Stomach smooth muscle (tissue), 2 donors: ENCODE measurements at regions not wholly inside any gene's neighbourhood (a gene's known extent, or its start where the extent isn't known, plus 50 kb on each side); places are given as distances from the start of the nearest gene placed in this dataset.

Source experiments
- H3K27ac ChIP-seq: one replicate; pipeline ENCODE4 v1.7.0; 2013; ENCODE audit warnings: mild to moderate bottlenecking, low read length, inconsistent platforms
- H3K27me3 ChIP-seq, 2 donors: one replicate each; pipeline ENCODE4 v1.7.0; 2013; ENCODE audit warnings: low read length in 2 of 2; ENCODE audit not compliant: insufficient read depth in 2 of 2, control insufficient read depth in 1 of 2
- H3K36me3 ChIP-seq, 2 donors: one replicate each; pipeline ENCODE4 v1.7.0; 2013; ENCODE audit warnings: low read length in 2 of 2; ENCODE audit not compliant: control insufficient read depth in 2 of 2, insufficient read depth in 2 of 2
- H3K4me1 ChIP-seq: one replicate; pipeline ENCODE4 v1.7.0; 2013; ENCODE audit warnings: low read length; ENCODE audit not compliant: control insufficient read depth, insufficient read depth
- H3K4me3 ChIP-seq, 2 donors: one replicate each; pipeline ENCODE4 v1.7.0; 2013; ENCODE audit warnings: low read length in 2 of 2
- H3K9ac ChIP-seq, 2 donors: one replicate each; pipeline ENCODE4 v1.7.0; 2013; ENCODE audit warnings: low read length in 2 of 2, mild to moderate bottlenecking in 1 of 2
- H3K9me3 ChIP-seq, 2 donors: one replicate each; pipeline ENCODE4 v1.7.0; 2013; ENCODE audit warnings: low read length in 2 of 2; ENCODE audit not compliant: control insufficient read depth in 2 of 2
- donor health status: healthy.
- donor health status: Pancreatic carcinoma.

GRCh38 chr20:18914796-18915195, 101.2 kb downstream of the SCP2D1 start:
- no peaks in the 10 kb centered on the region for H3K36me3 ChIP-seq

GRCh38 chr20:18916886-18917750, 103.5 kb downstream of the SCP2D1 start:
- no peak overlapping the region for H3K27ac ChIP-seq
- H3K4me3 ChIP-seq = no peak overlapping the region
- H3K27me3 ChIP-seq = no peaks in the 10 kb centered on the region
- H3K9me3 ChIP-seq = no peaks in the 10 kb centered on the region
- H3K4me1 ChIP-seq = no peaks in the 10 kb centered on the region
- H3K9ac ChIP-seq = no peak overlapping the region
- no peaks in the 10 kb centered on the region for H3K36me3 ChIP-seq

More at GRCh38 chr20:18914796-18915195, 101.2 kb downstream of the SCP2D1 start:
- H3K9ac ChIP-seq = no peak overlapping the region
- no peak overlapping the region for H3K27ac ChIP-seq
- H3K4me3 ChIP-seq = no peak overlapping the region
- no peaks in the 10 kb centered on the region for H3K4me1 ChIP-seq
- no peaks in the 10 kb centered on the region for H3K27me3 ChIP-seq
- H3K9me3 ChIP-seq = no peaks in the 10 kb centered on the region

GRCh38 chr20:18919996-18920395, 106.4 kb downstream of the SCP2D1 start:
- Histone ChIP-seq H3K9ac (no peak overlapping the region), H3K9me3 (no peaks in the 10 kb centered on the region), H3K27ac (no peak overlapping the region), H3K27me3 (no peaks in the 10 kb centered on the region), H3K4me3 (no peak overlapping the region), H3K4me1 (no peaks in the 10 kb centered on the region), H3K36me3 (no peaks in the 10 kb centered on the region)

- Histone ChIP-seq H3K36me3 (no peaks in the 10 kb centered on the region), H3K9me3 (no peaks in the 10 kb centered on the region), H3K9ac (no peak overlapping the region), H3K27ac (no peak overlapping the region), H3K4me3 (no peak overlapping the region), H3K27me3 (no peaks in the 10 kb centered on the region), H3K4me1 (no peaks in the 10 kb centered on the region)
These were observed 107.7 kb downstream of the SCP2D1 start for GRCh38 chr20:18921291-18921690.

GRCh38 chr20:18922251-18922650, 108.7 kb downstream of the SCP2D1 start:
- H3K4me1 ChIP-seq = no peaks in the 10 kb centered on the region
- H3K27me3 ChIP-seq = no peaks in the 10 kb centered on the region
- H3K27ac ChIP-seq = no peak overlapping the region
- no peaks in the 10 kb centered on the region for H3K9me3 ChIP-seq
- no peak overlapping the region for H3K4me3 ChIP-seq
- no peaks in the 10 kb centered on the region for H3K36me3 ChIP-seq
- no peak overlapping the region for H3K9ac ChIP-seq

- no peaks in the 10 kb centered on the region for H3K4me1 ChIP-seq
- no peak overlapping the region for H3K27ac ChIP-seq
These were observed 109.3 kb downstream of the SCP2D1 start for GRCh38 chr20:18922898-18923297.

GRCh38 chr20:18926965-18927364, 113.4 kb downstream of the SCP2D1 start:
- no peak overlapping the region for H3K4me3 ChIP-seq
- H3K4me1 ChIP-seq = no peaks in the 10 kb centered on the region
- no peak overlapping the region for H3K9ac ChIP-seq
- no peaks in the 10 kb centered on the region for H3K36me3 ChIP-seq
- H3K9me3 ChIP-seq = no peaks in the 10 kb centered on the region
- no peak overlapping the region for H3K27ac ChIP-seq
- H3K27me3 ChIP-seq = no peaks in the 10 kb centered on the region

More at GRCh38 chr20:18922898-18923297, 109.3 kb downstream of the SCP2D1 start:
- H3K9ac ChIP-seq = no peak overlapping the region
- no peaks in the 10 kb centered on the region for H3K27me3 ChIP-seq
- H3K36me3 ChIP-seq = no peaks in the 10 kb centered on the region
- H3K4me3 ChIP-seq = no peak overlapping the region
- no peaks in the 10 kb centered on the region for H3K9me3 ChIP-seq

GRCh38 chr20:18928626-18929025, 115.0 kb downstream of the SCP2D1 start:
- Histone ChIP-seq H3K27me3 (no peaks in the 10 kb centered on the region), H3K4me3 (no peak overlapping the region), H3K27ac (no peak overlapping the region), H3K36me3 (no peaks in the 10 kb centered on the region), H3K9ac (no peak overlapping the region), H3K4me1 (no peaks in the 10 kb centered on the region), H3K9me3 (no peaks in the 10 kb centered on the region)

GRCh38 chr20:18929800-18930199, 116.2 kb downstream of the SCP2D1 start:
- H3K36me3 ChIP-seq = no peaks in the 10 kb centered on the region
- H3K4me1 ChIP-seq = no peaks in the 10 kb centered on the region
- H3K9ac ChIP-seq = no peak overlapping the region
- no peaks in the 10 kb centered on the region for H3K9me3 ChIP-seq
- no peak overlapping the region for H3K4me3 ChIP-seq
- no peak overlapping the region for H3K27ac ChIP-seq
- no peaks in the 10 kb centered on the region for H3K27me3 ChIP-seq

- Histone ChIP-seq H3K27me3 (no peaks in the 10 kb centered on the region), H3K27ac (no peak overlapping the region), H3K36me3 (no peaks in the 10 kb centered on the region), H3K4me1 (no peaks in the 10 kb centered on the region), H3K9ac (no peak overlapping the region), H3K9me3 (peaks cover 0 to 3% of the 10 kb centered on the region in 2 donors), H3K4me3 (no peak overlapping the region)
These were observed 130.0 kb downstream of the SCP2D1 start for GRCh38 chr20:18943542-18943941.

- no peak overlapping the region for H3K4me3 ChIP-seq
- no peaks in the 10 kb centered on the region for H3K4me1 ChIP-seq
- no peak overlapping the region for H3K27ac ChIP-seq
- H3K36me3 ChIP-seq = no peaks in the 10 kb centered on the region
- peaks cover 0 to 5% of the 10 kb centered on the region in 2 donors for H3K9me3 ChIP-seq
- H3K9ac ChIP-seq = no peak overlapping the region
- H3K27me3 ChIP-seq = no peaks in the 10 kb centered on the region
These were observed 143.3 kb downstream of the SCP2D1 start for GRCh38 chr20:18956890-18957289.
